Stimulated activated effector memory CD8-positive, alpha-beta T cell treated with anti-CD3 and anti-CD28 coated beads, Interleukin-12 subunit alpha, Interleukin-12 subunit beta, amount 100 ng/mL, for 72 hours (primary cell): ENCODE measurements at regions not wholly inside any gene's neighbourhood (a gene's known extent, or its start where the extent isn't known, plus 50 kb on each side); places are given as distances from the start of the nearest gene placed in this dataset.
"Not testable (repeated sequence)": the region's sequence is repeated elsewhere in the genome, so short reads cannot be mapped to it uniquely, and the experiment has no call there.

Experiments
- ATAC-seq: fragments of 150-1000 bp; cut with Tn5 transposase; 2 replicates; pipeline ENCODE4 v1.10.0; 2021
- DNase-seq, 2 donors: peaks; one replicate each; pipeline ENCODE4 v3.0.0; 2021 to 2022; ENCODE audit warnings: low spot score in 2 of 2
- H3K27ac Mint-ChIP-seq: one replicate; pipeline ENCODE4 v1.8.0; 2022; ENCODE audit warnings: mild to moderate bottlenecking, mixed read lengths
- H3K36me3 Mint-ChIP-seq: one replicate; pipeline ENCODE4 v1.8.0; 2022; ENCODE audit warnings: mild to moderate bottlenecking, mixed read lengths
- H3K4me1 Mint-ChIP-seq: one replicate; pipeline ENCODE4 v1.8.0; 2022; ENCODE audit warnings: mixed read lengths
- H3K4me3 Mint-ChIP-seq: one replicate; pipeline ENCODE4 v1.8.0; 2022; ENCODE audit warnings: mild to moderate bottlenecking, mixed read lengths
- H3K9me3 Mint-ChIP-seq: one replicate; pipeline ENCODE4 v1.8.0; 2022; ENCODE audit warnings: mixed read lengths

GRCh38 chr2:184047536-184047935 lies 550.8 kb upstream of the ZNF804A start:
- DNase-seq = no peak
- H3K4me1 Mint-ChIP-seq = no peaks in the 10 kb centered on the region
- H3K36me3 Mint-ChIP-seq = no peaks in the 10 kb centered on the region
- no peak for ATAC-seq
- no peak overlapping the region for H3K4me3 Mint-ChIP-seq
- H3K27ac Mint-ChIP-seq = no peak overlapping the region
- H3K9me3 Mint-ChIP-seq = peaks cover 5% of the 10 kb centered on the region

- Mint-ChIP-seq H3K4me3 (no peak overlapping the region), H3K4me1 (no peaks in the 10 kb centered on the region), H3K27ac (no peak overlapping the region), H3K9me3 (peaks cover 6% of the 10 kb centered on the region), H3K36me3 (no peaks in the 10 kb centered on the region)
- no peak for ATAC-seq
- DNase-seq = no peak
These were observed 548.8 kb upstream of the ZNF804A start for GRCh38 chr2:184049566-184049965.

- H3K9me3 Mint-ChIP-seq = peaks cover 3% of the 10 kb centered on the region
- no peaks in the 10 kb centered on the region for H3K4me1 Mint-ChIP-seq
- no peak overlapping the region for H3K4me3 Mint-ChIP-seq
- H3K36me3 Mint-ChIP-seq = no peaks in the 10 kb centered on the region
- DNase-seq (no peak), ATAC-seq (no peak)
- H3K27ac Mint-ChIP-seq = no peak overlapping the region
These were observed 545.0 kb upstream of the ZNF804A start for GRCh38 chr2:184053326-184053725.

- H3K9me3 Mint-ChIP-seq, H3K36me3 Mint-ChIP-seq, ATAC-seq, H3K27ac Mint-ChIP-seq, DNase-seq, H3K4me1 Mint-ChIP-seq, H3K4me3 Mint-ChIP-seq: not testable (repeated sequence)
These were observed 543.9 kb upstream of the ZNF804A start for GRCh38 chr2:184054419-184054818.

GRCh38 chr2:184057910-184058309 lies 540.4 kb upstream of the ZNF804A start:
- ATAC-seq (no peak), DNase-seq (no peak)
- Mint-ChIP-seq H3K4me1 (no peaks in the 10 kb centered on the region), H3K4me3 (no peak overlapping the region), H3K36me3 (no peaks in the 10 kb centered on the region), H3K9me3 (peaks cover 7% of the 10 kb centered on the region), H3K27ac (no peak overlapping the region)

- H3K4me3 Mint-ChIP-seq, ATAC-seq, H3K27ac Mint-ChIP-seq, DNase-seq, H3K36me3 Mint-ChIP-seq, H3K4me1 Mint-ChIP-seq: not testable (repeated sequence)
- H3K9me3 Mint-ChIP-seq = peaks cover 14% of the 10 kb centered on the region
These were observed 538.1 kb upstream of the ZNF804A start for GRCh38 chr2:184060268-184060667.

GRCh38 chr2:184067502-184067901 lies 530.8 kb upstream of the ZNF804A start:
- Mint-ChIP-seq H3K27ac (no peak overlapping the region), H3K4me1 (no peaks in the 10 kb centered on the region), H3K4me3 (no peak overlapping the region), H3K9me3 (peaks cover 14% of the 10 kb centered on the region), H3K36me3 (no peaks in the 10 kb centered on the region)
- no peak for ATAC-seq
- DNase-seq = no peak

- Mint-ChIP-seq H3K9me3 (peaks cover 13% of the 10 kb centered on the region), H3K4me3 (no peak overlapping the region), H3K4me1 (no peaks in the 10 kb centered on the region), H3K27ac (no peak overlapping the region), H3K36me3 (no peaks in the 10 kb centered on the region)
- ATAC-seq (no peak), DNase-seq (no peak)
These were observed 525.9 kb upstream of the ZNF804A start for GRCh38 chr2:184072470-184072869.

GRCh38 chr2:184078496-184078895 lies 519.8 kb upstream of the ZNF804A start:
- Mint-ChIP-seq H3K4me3 (no peak overlapping the region), H3K4me1 (no peaks in the 10 kb centered on the region), H3K27ac (no peak overlapping the region), H3K36me3 (no peaks in the 10 kb centered on the region), H3K9me3 (peaks cover 18% of the 10 kb centered on the region)
- DNase-seq (no peak), ATAC-seq (no peak)

- no peak overlapping the region for H3K27ac Mint-ChIP-seq
These were observed 506.9 kb upstream of the ZNF804A start for GRCh38 chr2:184091456-184091855.

GRCh38 chr2:184113696-184114403 lies 484.5 kb upstream of the ZNF804A start:
- H3K9me3 Mint-ChIP-seq = peaks cover 18% of the 10 kb centered on the region
- H3K27ac Mint-ChIP-seq = no peak overlapping the region
- H3K4me1 Mint-ChIP-seq = no peaks in the 10 kb centered on the region
- no peaks in the 10 kb centered on the region for H3K36me3 Mint-ChIP-seq
- no peak for ATAC-seq
- DNase-seq = no peak
- H3K4me3 Mint-ChIP-seq = no peak overlapping the region

More at GRCh38 chr2:184091456-184091855, 506.9 kb upstream of the ZNF804A start:
- DNase-seq = no peak
- no peak for ATAC-seq
- no peak overlapping the region for H3K4me3 Mint-ChIP-seq
- H3K36me3 Mint-ChIP-seq = no peaks in the 10 kb centered on the region
- no peaks in the 10 kb centered on the region for H3K4me1 Mint-ChIP-seq
- peaks cover 13% of the 10 kb centered on the region for H3K9me3 Mint-ChIP-seq

GRCh38 chr2:184114439-184114838 lies 483.9 kb upstream of the ZNF804A start:
- no peak overlapping the region for H3K4me3 Mint-ChIP-seq
- no peaks in the 10 kb centered on the region for H3K36me3 Mint-ChIP-seq
- peaks cover 17% of the 10 kb centered on the region for H3K9me3 Mint-ChIP-seq
- H3K27ac Mint-ChIP-seq = no peak overlapping the region
- DNase-seq (no peak), ATAC-seq (no peak)
- H3K4me1 Mint-ChIP-seq = no peaks in the 10 kb centered on the region

- Mint-ChIP-seq H3K4me1 (no peaks in the 10 kb centered on the region), H3K36me3 (no peaks in the 10 kb centered on the region), H3K9me3 (peaks cover 10% of the 10 kb centered on the region), H3K4me3 (no peak overlapping the region), H3K27ac (no peak overlapping the region)
- no peak for DNase-seq
- no peak for ATAC-seq
These were observed 478.1 kb upstream of the ZNF804A start for GRCh38 chr2:184119989-184120800.

- Mint-ChIP-seq H3K4me3 (no peak overlapping the region), H3K9me3 (peaks cover 10% of the 10 kb centered on the region), H3K4me1 (no peaks in the 10 kb centered on the region), H3K27ac (no peak overlapping the region), H3K36me3 (no peaks in the 10 kb centered on the region)
- DNase-seq (no peak), ATAC-seq (no peak)
These were observed 472.5 kb upstream of the ZNF804A start for GRCh38 chr2:184125867-184126266.

- no peaks in the 10 kb centered on the region for H3K36me3 Mint-ChIP-seq
- H3K4me3 Mint-ChIP-seq = no peak overlapping the region
- no peak for ATAC-seq
- DNase-seq = no peak
- H3K27ac Mint-ChIP-seq = no peak overlapping the region
- H3K9me3 Mint-ChIP-seq = peaks cover 21% of the 10 kb centered on the region
- no peaks in the 10 kb centered on the region for H3K4me1 Mint-ChIP-seq
These were observed 469.3 kb upstream of the ZNF804A start for GRCh38 chr2:184129073-184129472.

- no peaks in the 10 kb centered on the region for H3K4me1 Mint-ChIP-seq
- H3K4me3 Mint-ChIP-seq = no peak overlapping the region
- ATAC-seq (no peak), DNase-seq (no peak)
- no peak overlapping the region for H3K27ac Mint-ChIP-seq
- no peaks in the 10 kb centered on the region for H3K36me3 Mint-ChIP-seq
- H3K9me3 Mint-ChIP-seq = peaks cover 17% of the 10 kb centered on the region
These were observed 460.4 kb upstream of the ZNF804A start for GRCh38 chr2:184137955-184138354.
